ENCODE measurements at regions not wholly inside any gene's neighbourhood (a gene's known extent, or its start where the extent isn't known, plus 50 kb on each side); places are given as distances from the start of the nearest gene placed in this dataset.

DNA sequence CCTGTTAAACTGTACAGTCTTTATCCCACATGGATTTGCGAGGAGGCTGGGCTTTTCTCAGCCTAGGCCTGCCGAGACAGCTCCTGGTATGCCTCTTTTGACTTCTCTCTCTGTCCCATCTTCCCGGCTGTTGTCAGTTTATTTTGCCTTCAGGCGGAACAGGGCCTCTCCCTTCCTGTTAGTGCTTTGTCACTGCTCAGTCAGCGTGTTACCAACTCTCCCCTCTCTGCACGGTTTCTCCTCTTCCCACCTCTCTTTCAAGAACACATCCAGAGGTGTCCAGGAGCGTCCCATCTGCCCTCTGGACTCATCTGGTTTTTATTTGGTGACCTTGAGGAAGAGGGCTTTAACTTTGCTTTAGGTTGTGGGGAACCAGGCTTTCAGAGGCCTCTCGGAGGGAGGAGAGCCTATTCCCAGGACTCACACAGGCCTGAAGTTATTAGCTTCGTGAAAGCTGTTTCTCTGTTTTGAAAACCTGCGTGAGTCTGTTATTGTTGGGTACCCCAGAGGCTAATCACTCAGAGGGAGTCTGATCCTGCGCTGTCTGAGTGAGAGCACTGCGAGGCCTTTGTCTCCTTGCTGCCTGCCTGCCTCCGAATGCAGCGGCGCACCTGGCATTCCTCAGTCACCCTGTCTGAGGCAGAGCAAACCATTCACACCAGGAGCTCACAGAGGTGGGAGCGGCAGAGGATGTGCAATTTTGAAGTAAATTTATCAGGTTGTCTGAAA, 234.4 kb upstream of the MPDZ start:
- no peak overlapping the region for H3K27ac ChIP-seq
- no peak overlapping the region for H3K4me3 ChIP-seq (ENCODE audit: low read depth, low read length)
- DNase-seq, result no peak
- TF ChIP-seq, protein P1, sequence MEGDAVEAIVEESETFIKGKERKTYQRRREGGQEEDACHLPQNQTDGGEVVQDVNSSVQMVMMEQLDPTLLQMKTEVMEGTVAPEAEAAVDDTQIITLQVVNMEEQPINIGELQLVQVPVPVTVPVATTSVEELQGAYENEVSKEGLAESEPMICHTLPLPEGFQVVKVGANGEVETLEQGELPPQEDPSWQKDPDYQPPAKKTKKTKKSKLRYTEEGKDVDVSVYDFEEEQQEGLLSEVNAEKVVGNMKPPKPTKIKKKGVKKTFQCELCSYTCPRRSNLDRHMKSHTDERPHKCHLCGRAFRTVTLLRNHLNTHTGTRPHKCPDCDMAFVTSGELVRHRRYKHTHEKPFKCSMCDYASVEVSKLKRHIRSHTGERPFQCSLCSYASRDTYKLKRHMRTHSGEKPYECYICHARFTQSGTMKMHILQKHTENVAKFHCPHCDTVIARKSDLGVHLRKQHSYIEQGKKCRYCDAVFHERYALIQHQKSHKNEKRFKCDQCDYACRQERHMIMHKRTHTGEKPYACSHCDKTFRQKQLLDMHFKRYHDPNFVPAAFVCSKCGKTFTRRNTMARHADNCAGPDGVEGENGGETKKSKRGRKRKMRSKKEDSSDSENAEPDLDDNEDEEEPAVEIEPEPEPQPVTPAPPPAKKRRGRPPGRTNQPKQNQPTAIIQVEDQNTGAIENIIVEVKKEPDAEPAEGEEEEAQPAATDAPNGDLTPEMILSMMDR (IDR thresholded peaks at IDR 0.05; ENCODE audit: low read depth, low read length), result no peak
- no peaks in the 10 kb centered on the region for H3K27me3 ChIP-seq (ENCODE audit: insufficient read depth, low read depth, severe bottlenecking)
- H3K36me3 ChIP-seq, result no peaks in the 10 kb centered on the region
- no peaks in the 10 kb centered on the region for H3K9me3 ChIP-seq (ENCODE audit: severe bottlenecking)

- H3K27ac ChIP-seq, result no peak overlapping the region
- no peaks in the 10 kb centered on the region for H3K36me3 ChIP-seq
- no peaks in the 10 kb centered on the region for H3K9me3 ChIP-seq (ENCODE audit: severe bottlenecking)
- TF ChIP-seq, protein P1 (IDR thresholded peaks at IDR 0.05; ENCODE audit: low read depth, low read length), result no peak
- no peak for DNase-seq
- no peak overlapping the region for H3K4me3 ChIP-seq (ENCODE audit: low read depth, low read length)
- H3K27me3 ChIP-seq (ENCODE audit: insufficient read depth, low read depth, severe bottlenecking), result no peaks in the 10 kb centered on the region
These were observed 233.8 kb upstream of the MPDZ start for GRCh38 chr9:13513286-13513685.

- no peaks in the 10 kb centered on the region for H3K36me3 ChIP-seq
- DNase-seq, result no peak
- no peaks in the 10 kb centered on the region for H3K9me3 ChIP-seq (ENCODE audit: severe bottlenecking)
- H3K27ac ChIP-seq, result no peak overlapping the region
- TF ChIP-seq, protein P1 (IDR thresholded peaks at IDR 0.05; ENCODE audit: low read depth, low read length), result no peak
- H3K4me3 ChIP-seq (ENCODE audit: low read depth, low read length), result no peak overlapping the region
- no peaks in the 10 kb centered on the region for H3K27me3 ChIP-seq (ENCODE audit: insufficient read depth, low read depth, severe bottlenecking)
These were observed 229.2 kb upstream of the MPDZ start for GRCh38 chr9:13508681-13509080.

- H3K36me3 ChIP-seq, result no peaks in the 10 kb centered on the region
- DNase-seq, result no peak
These were observed 228.6 kb upstream of the MPDZ start for GRCh38 chr9:13508086-13508485.

DNA sequence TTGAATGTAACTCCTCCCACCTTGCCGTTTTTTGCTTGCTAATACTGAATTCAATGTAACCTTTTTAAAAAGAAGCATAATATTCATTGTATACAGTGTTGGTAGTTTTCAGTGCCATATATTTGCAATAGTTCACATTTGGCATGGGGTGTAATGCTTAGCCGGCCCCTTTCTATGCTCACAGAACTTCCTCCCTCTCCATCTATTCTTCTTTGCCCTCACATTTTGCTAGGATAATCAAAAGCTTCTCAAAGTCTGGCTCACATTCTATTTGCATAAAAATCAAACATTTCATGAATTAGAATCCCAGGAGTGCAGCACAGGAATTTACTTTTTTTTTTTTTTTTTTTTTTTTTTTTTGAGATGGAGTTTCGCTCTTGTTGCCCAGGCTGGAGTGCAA, 226.3 kb upstream of the MPDZ start:
- no peaks in the 10 kb centered on the region for H3K36me3 ChIP-seq
- no peak overlapping the region for H3K27ac ChIP-seq
- H3K4me3 ChIP-seq (ENCODE audit: low read depth, low read length), result no peak overlapping the region
- no peaks in the 10 kb centered on the region for H3K9me3 ChIP-seq (ENCODE audit: severe bottlenecking)
- H3K27me3 ChIP-seq (ENCODE audit: insufficient read depth, low read depth, severe bottlenecking), result no peaks in the 10 kb centered on the region
- no peak for DNase-seq
- TF ChIP-seq, protein P1 (IDR thresholded peaks at IDR 0.05; ENCODE audit: low read depth, low read length), result no peak

More at GRCh38 chr9:13508086-13508485, 228.6 kb upstream of the MPDZ start:
- Histone ChIP-seq H3K9me3 (ENCODE audit: severe bottlenecking) (no peaks in the 10 kb centered on the region), H3K27ac (no peak overlapping the region), H3K4me3 (ENCODE audit: low read depth, low read length) (no peak overlapping the region), H3K27me3 (ENCODE audit: insufficient read depth, low read depth, severe bottlenecking) (no peaks in the 10 kb centered on the region)
- TF ChIP-seq, protein P1 (IDR thresholded peaks at IDR 0.05; ENCODE audit: low read depth, low read length), result no peak

DNA sequence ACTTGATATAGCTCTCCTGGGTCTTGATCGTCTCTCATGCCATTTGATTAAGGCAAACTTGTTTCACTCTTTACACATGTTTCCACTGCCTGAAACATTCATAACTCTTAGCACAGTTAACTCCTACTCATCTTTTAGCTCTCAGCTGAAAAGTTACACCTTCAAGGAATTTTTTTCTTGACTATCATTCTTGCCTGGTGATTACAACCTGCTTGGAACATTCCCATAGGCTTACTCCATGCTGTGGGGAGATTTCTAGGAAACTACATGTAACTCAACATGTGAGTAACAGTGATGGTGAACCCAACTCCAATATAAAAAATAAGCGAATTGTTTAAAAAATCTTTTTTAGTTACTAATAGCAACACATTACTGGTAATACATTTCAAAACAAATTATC, 224.1 kb upstream of the MPDZ start:
- no peaks in the 10 kb centered on the region for H3K9me3 ChIP-seq (ENCODE audit: severe bottlenecking)
- DNase-seq, result no peak
- TF ChIP-seq, protein P1 (IDR thresholded peaks at IDR 0.05; ENCODE audit: low read depth, low read length), result no peak

More for the DNA sequence above, 224.1 kb upstream of the MPDZ start:
- no peak overlapping the region for H3K4me3 ChIP-seq (ENCODE audit: low read depth, low read length)
- H3K27ac ChIP-seq, result no peak overlapping the region
- no peaks in the 10 kb centered on the region for H3K36me3 ChIP-seq
- no peaks in the 10 kb centered on the region for H3K27me3 ChIP-seq (ENCODE audit: insufficient read depth, low read depth, severe bottlenecking)
